ENCODE measurements at regions not wholly inside any gene's neighbourhood (a gene's known extent, or its start where the extent isn't known, plus 50 kb on each side); places are given as distances from the start of the nearest gene placed in this dataset.

DNA sequence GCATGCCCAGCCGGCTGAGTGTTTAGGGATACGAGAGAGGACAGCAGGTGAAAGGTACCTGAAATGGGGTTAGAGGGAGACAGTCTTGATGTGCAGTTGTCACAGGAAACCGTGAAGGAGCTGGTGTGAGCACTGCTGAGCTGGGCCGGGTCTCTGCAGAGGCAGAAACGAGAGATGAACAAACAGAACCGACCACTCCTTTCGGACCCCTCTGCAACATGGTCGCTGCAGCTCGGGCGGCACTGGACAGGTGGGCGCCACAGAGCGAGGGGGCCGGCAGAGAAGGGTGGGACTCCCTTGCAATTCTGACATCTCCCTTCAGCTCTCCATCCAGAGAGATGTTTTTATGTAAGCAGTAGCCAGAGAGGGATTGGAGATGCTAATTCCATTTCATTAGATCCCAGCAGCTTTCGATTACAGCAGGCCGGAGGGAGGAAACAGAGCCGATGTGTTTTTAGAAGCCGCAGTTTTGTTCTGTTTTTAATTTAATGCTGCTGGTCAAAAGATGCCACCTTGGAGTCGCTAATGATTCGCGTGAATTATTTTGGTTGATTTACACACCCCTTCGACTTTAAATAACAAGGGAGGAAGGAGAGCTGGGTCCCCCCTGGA lies 86.3 kb upstream of the RPL38 start:
- no peak for TF ChIP-seq EZH2 (IDR thresholded peaks at IDR 0.05)
- TF ChIP-seq POLR2AphosphoS5 (IDR thresholded peaks at IDR 0.05; ENCODE audit: borderline replicate concordance, low read depth, low read length): no peak
- no peak for TF ChIP-seq FOXP2 (optimal IDR thresholded peaks at IDR 0.05; ENCODE audit: control extremely low read depth, extremely low read length, insufficient read depth)

All from SK-N-MC (cell line).